D341Med (cell line): ENCODE measurements at regions not wholly inside any gene's neighbourhood (a gene's known extent, or its start where the extent isn't known, plus 50 kb on each side); places are given as distances from the start of the nearest gene placed in this dataset.
"Not testable (repeated sequence)": the region's sequence is repeated elsewhere in the genome, so short reads cannot be mapped to it uniquely, and the experiment has no call there.

Experiments
- DNase-seq: peaks from one replicate; pipeline ENCODE4 v3.0.0; 2012; ENCODE audit warnings: low spot score

- DNase-seq = peak; percentile 63
Observed at GRCh38 chr3:157920822-157921700, 185.2 kb downstream of the SHOX2 start.

DNA sequence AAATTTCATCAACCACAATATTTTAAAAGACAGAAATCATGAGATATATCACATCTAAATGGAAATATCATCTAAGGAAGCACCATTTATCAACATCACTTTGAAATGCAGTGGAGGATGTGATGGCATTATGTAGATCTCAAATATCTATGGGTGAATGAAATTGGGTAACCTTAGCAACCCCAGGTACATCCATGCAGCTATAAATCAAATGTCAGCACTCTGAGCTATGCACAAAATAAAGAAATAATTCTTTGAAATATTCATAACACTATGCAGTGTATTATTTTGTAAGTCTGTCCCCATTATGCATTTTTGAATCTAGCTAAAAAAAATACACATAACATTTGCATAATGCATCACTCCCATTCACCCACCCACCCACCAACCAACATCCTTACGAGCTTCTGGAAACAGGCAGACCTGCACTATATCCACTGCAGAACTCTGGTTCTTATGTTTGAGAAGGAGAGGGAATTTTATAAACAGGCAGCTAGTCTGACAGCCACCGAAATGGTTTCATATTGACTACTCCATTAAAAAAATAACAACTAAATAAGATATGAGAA is 186.8 kb downstream of the SHOX2 start:
- DNase-seq = no peak

- DNase-seq = no peak
Observed at GRCh38 chr3:157918402-157918801, 187.8 kb downstream of the SHOX2 start.

- DNase-seq = no peak
Observed at GRCh38 chr3:157916672-157917071, 189.5 kb downstream of the SHOX2 start.

GRCh38 chr3:157914882-157915281 is 191.3 kb downstream of the SHOX2 start:
- no peak for DNase-seq

DNA sequence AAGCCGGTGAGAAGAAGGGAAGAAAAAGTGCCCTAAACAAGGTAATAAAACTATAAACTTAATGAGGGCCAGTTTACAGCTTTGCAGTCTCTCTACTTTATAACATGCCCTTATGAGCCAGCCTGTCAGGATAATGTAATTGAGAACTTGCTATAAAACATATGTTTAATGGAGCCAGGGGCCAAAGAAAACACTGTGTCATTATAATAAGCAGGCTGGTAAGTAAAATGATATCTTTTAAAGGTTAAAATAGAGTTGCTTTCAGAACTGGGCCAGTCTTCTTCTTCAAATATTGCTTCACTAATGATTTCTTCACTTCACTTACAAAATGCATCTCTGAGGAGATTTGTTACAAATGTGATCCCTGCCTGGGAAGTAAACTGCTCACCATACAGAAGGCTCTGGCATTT is 192.5 kb downstream of the SHOX2 start:
- DNase-seq = no peak

GRCh38 chr3:157912514-157913451 is 193.4 kb downstream of the SHOX2 start:
- no peak for DNase-seq

DNA sequence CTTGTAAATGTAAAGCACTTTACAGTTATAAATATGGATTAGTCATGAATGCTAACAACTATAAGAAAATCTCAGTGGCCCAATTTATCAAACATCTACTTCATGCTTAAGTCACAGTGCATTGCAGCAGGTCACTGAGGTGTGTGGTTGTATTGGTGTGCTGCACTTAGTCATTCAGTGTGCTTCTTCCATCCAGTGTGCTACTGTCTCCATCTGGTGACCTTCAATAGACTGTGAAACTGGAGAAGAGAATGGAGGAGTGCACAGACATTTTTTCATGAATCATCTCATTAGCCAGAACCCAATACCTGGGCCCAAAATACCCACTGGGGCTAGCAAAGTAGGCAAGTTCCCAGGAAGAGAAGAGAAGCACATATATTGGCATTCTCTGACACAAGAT is 199.6 kb downstream of the SHOX2 start:
- DNase-seq = no peak

DNA sequence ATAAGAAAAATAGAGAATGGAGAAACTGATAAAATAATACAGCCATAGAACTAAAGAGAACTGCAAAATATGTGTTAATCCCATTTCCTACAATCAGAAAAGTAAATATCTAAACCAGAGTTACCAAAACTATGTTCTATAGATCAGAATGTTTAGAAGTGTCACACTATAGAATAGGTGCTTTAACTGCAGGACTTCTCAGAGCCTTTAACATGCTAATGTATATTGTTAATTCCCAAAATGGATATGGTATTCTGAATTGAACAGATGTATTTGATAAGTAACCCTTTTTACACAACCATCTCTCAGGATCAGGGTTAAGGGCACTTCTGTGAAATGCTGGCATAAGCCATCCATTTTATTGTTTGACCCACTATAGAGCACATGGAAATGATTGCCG is 200.3 kb downstream of the SHOX2 start:
- DNase-seq = no peak

GRCh38 chr3:157902680-157903079 is 203.5 kb downstream of the SHOX2 start:
- not testable (repeated sequence) for DNase-seq

GRCh38 chr3:157888040-157888439 is 218.2 kb downstream of the SHOX2 start:
- DNase-seq = no peak

DNA sequence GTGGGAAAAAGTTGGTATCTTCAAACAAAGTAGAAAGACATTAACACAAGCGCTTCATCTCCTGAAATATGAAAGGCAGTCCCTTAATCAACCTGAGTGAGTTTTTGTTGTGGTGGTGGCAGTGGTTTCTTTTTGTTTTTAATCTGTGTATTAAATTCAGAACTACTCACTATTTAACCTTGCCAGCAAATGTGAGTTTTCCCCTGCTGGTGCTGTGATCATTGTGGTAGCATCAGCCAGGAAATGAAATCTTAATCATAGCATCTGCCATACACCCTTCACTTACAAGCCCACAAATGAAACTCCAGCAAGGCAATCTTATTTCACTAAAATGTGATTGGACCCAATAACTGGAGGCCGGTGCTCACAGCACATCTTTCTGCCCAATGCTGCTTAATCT is 229.7 kb downstream of the SHOX2 start:
- no peak for DNase-seq

DNA sequence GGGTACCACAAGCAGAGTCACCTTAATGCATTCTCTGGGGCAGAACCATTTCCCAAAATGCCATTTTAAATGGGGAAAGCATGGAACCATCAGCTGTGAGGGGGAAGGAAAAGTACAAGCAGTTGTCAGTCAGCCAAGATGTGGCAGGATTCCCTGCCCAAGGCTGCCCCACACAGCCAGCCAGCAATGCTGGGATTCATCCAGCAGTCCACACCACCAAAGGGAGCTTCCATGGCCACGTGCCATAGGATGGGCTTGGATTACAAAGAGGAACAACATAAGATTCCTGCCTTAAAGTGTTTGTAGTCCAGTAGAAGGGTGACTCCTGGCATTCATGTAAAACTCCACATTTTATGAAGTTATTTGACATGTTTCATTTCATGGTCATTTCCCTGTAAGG is 233.3 kb downstream of the SHOX2 start:
- DNase-seq = no peak

- DNase-seq = no peak
Observed at GRCh38 chr3:157871838-157872460, 234.3 kb downstream of the SHOX2 start.

DNA sequence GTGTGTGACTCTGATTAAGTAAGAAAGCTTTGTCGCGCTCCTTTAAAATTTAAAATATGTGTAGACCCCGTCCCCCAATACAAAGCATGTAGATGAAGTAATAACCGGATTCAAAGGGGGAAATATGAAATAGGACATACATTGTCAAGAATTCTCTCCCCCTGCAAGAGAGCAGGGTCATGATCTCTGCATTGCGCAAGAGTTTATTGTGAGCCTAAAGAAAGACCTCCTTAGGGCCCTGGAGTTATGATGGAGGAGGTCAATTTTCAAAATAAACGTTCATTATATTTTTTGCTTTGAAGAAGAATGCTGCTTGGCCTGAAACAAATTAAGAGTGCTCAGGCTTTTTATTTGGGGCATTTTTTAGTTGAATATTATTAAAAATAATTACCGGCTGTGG is 235.0 kb downstream of the SHOX2 start:
- no peak for DNase-seq

- no peak for DNase-seq
Observed at GRCh38 chr3:157868946-157869345, 237.3 kb downstream of the SHOX2 start.

GRCh38 chr3:157868196-157868595 is 238.0 kb downstream of the SHOX2 start:
- DNase-seq = no peak

DNA sequence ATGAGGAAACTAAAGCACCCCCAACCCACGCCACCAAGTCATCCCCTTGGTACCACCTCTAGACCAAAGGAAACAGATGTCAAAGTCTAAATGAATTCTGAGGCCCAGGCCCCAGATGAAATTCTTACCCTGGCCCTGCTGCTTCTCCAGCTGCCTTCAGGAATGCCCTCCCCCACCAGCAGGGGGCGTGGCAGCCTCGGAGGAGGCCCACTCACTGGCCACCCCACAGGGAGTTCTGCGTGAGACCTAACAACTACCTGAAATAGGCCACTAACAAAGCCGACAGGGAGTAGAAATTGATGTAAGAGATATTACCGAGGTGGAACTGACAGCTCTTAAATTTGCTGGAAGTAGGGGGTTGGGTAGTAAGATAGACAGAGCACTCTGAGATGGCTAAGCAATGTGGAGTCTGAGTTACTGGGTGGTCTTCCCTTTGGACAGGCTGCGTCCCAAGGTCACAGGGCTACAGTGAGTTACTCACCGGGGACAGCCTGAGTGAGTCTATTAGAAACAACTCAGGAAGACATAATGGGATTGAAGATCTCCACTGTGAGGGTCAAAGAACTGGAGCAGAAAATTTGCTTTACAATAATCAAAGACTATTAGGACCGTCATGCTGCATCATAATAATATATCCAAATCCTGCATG is 240.7 kb downstream of the SHOX2 start:
- DNase-seq = peak; percentile 85

GRCh38 chr3:157861076-157861765 is 245.0 kb downstream of the SHOX2 start:
- no peak for DNase-seq

- DNase-seq = no peak
Observed at GRCh38 chr3:157859541-157859940, 246.7 kb downstream of the SHOX2 start.

GRCh38 chr3:157858821-157859220 is 247.4 kb downstream of the SHOX2 start:
- DNase-seq = no peak
